BLaER1 treated with 17β-estradiol and CSF1 and Interleukin-3, amounts not matched to agents 10 nM and 100 nM (cell line): ENCODE measurements at regions not wholly inside any gene's neighbourhood (a gene's known extent, or its start where the extent isn't known, plus 50 kb on each side); places are given as distances from the start of the nearest gene placed in this dataset.

Source experiments
- H3K27ac ChIP-seq, 11 experiments: shearing (Covaris generic); formaldehyde crosslinking; 2 replicates each; pipeline ENCODE4 v1.8.1; 2022
- H3K27me3 ChIP-seq, 11 experiments: shearing (Covaris generic); formaldehyde crosslinking; 2 replicates each; pipeline ENCODE4 v1.8.1; 2022
- H3K36me3 ChIP-seq, 11 experiments: shearing (Covaris generic); formaldehyde crosslinking; 2 replicates each; pipeline ENCODE4 v1.8.1; 2022
- H3K4me1 ChIP-seq, 10 experiments: shearing (Covaris generic); formaldehyde crosslinking; 2 replicates each; pipeline ENCODE4 v1.8.1; 2022
- H3K4me2 ChIP-seq, 11 experiments: shearing (Covaris generic); formaldehyde crosslinking; 2 replicates each; pipeline ENCODE4 v1.8.1; 2022
- H3K4me3 ChIP-seq, 10 experiments: shearing (Covaris generic); formaldehyde crosslinking; 2 replicates each; pipeline ENCODE4 v1.8.1; 2022
- H3K9ac ChIP-seq, 11 experiments: shearing (Covaris generic); formaldehyde crosslinking; 2 replicates each; pipeline ENCODE4 v1.8.1; 2022
- H3K9me3 ChIP-seq, 11 experiments: shearing (Covaris generic); formaldehyde crosslinking; replicated peaks in 1 of 11; 2 replicates each; pipeline ENCODE4 v1.8.1; 2022
- H4K20me1 ChIP-seq, 11 experiments: shearing (Covaris generic); formaldehyde crosslinking; 2 replicates each; pipeline ENCODE4 v1.8.1; 2022
- Cebpa-rat ChIP-seq, 11 experiments: shearing (Covaris generic); IDR thresholded peaks; 2 replicates each; pipeline ENCODE4 v1.8.1; 2022

DNA sequence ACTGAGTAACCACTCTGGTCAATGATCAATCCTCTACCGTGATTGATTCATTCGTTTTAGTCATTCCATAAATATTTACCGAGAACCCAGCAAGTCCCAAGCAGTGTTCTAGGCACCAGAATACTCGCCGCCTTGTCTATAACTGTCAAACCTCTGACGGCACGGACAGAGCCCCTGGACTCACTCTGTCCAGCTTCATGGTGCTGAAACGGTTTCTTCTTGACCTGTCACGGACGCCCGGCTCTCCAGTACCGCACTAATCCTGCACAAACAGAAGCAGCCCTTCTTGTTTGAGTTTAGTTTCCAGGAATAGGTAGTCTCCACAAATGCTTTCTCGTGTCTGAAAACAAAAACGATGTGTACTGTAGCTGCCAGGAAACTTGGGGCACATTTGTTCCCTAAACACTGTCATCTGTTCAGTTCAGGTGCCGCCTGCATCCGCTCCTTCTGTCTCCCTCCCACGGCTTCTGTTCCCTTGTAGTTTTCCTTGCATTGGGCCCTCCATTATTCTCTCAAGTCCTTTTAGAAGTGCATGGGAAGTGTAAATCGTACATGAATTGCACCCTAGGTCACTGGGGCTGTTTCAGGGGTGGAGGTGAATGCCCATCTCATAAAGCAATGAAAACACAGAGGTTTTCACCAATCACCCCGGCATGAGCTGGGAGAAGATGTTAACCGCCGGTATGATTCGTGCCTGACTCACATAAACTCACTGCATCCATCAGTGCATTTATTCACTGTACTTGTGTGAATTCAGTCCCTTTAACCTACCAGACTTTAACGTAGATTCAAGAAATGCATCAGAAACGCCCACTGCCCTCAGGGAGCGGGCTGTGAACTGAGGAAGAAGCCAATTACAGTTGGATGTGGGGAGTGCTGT, 209.3 kb upstream of the CDH4 start:
- no peaks in the 10 kb centered on the region for H3K36me3 ChIP-seq

DNA sequence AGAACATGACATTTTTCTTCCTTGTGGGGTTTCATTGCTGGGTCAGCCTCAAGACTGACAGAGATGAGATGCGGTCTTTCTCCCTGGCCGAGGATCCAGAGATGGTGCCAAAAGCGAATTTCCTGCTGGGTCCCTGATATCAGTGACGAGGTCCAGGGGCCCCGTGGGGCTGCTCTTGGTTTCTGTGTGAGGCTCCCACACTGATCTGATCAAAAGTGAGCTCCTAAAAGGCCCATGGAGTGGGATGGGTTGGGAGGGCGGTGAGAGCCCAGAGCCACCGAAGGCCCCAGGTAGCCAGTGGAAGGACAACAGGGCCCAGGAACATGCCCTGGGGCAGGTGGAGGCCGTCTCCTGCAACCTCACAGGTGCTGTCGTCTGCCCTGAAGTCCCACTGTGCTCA, 208.4 kb upstream of the CDH4 start:
- no peaks in the 10 kb centered on the region for H3K27me3 ChIP-seq
- TF ChIP-seq Cebpa-rat (IDR thresholded peaks at IDR 0.05): no peak

More for the DNA sequence above, 209.3 kb upstream of the CDH4 start:
- Histone ChIP-seq H3K9ac (no peak overlapping the region), H3K9me3 (peaks cover 0 to 5% (median 1%) of the 10 kb centered on the region in 11 experiments; a peak in 9 of 22 replicates), H3K4me3 (no peak overlapping the region), H3K4me2 (no peak overlapping the region), H3K4me1 (0 out of 20 replicates have a peak, but pooled peaks cover 0 to 4% (median 0%) of the 10 kb centered on the region in 10 experiments), H3K27ac (no peak overlapping the region), H3K27me3 (no peaks in the 10 kb centered on the region), H4K20me1 (no peaks in the 10 kb centered on the region)
- no peak for TF ChIP-seq Cebpa-rat (IDR thresholded peaks at IDR 0.05)

DNA sequence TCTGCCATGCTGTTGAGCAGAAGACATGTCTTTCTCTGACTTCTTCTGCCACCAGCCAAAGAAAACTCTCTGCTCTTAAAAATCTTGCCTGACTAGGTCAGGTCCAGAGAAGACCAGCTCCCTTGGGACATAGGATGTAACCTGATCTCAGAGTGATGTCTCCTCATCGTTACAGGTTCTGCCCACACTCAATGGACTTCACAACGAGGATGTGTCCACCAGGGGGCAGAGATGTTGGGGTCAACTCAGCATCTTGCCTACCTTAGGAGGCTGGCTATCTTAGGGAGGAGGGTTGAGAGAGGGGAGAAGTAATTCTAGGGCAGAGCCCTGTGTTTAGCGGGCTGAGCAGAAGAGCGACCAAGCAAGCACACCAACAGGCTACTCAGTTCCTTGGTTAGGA, 207.6 kb upstream of the CDH4 start:
- TF ChIP-seq Cebpa-rat (IDR thresholded peaks at IDR 0.05): no peak
- no peak overlapping the region for H3K4me3 ChIP-seq
- H3K9me3 ChIP-seq: peaks cover 0 to 9% (median 6%) of the 10 kb centered on the region in 11 experiments; a peak in 5 of 22 replicates
- no peaks in the 10 kb centered on the region for H3K36me3 ChIP-seq
- H3K9ac ChIP-seq: no peak overlapping the region
- H3K27ac ChIP-seq: no peak overlapping the region
- no peak overlapping the region for H3K4me2 ChIP-seq
- H3K4me1 ChIP-seq: 0 out of 20 replicates have a peak, but pooled peaks cover 0 to 4% (median 0%) of the 10 kb centered on the region in 10 experiments
- no peaks in the 10 kb centered on the region for H3K27me3 ChIP-seq
- H4K20me1 ChIP-seq: no peaks in the 10 kb centered on the region

More for the DNA sequence above, 208.4 kb upstream of the CDH4 start:
- Histone ChIP-seq H3K4me2 (no peak overlapping the region), H3K4me3 (no peak overlapping the region), H4K20me1 (no peaks in the 10 kb centered on the region), H3K27ac (no peak overlapping the region), H3K9me3 (peaks cover 0 to 6% (median 5%) of the 10 kb centered on the region in 11 experiments; a peak in 5 of 22 replicates), H3K4me1 (0 out of 20 replicates have a peak, but pooled peaks cover 0 to 4% (median 0%) of the 10 kb centered on the region in 10 experiments), H3K9ac (no peak overlapping the region), H3K36me3 (no peaks in the 10 kb centered on the region)

DNA sequence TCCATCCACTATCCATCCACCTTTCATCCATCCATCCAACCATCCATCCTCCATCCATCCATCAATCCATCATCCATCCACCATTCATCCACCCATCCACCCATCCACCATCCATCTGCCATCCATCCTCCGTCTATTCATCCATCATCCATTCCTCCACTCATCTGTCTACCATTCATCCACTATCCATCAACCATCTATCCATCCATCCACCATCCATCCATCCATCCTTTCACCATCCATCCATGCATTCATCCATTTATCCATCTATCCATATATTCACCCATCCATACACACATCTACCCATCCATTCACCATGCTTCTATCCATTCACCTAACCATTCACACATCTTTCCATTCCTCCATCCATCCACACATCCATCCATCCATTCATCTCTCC, 207.0 kb upstream of the CDH4 start:
- no peak overlapping the region for H3K27ac ChIP-seq
- H3K4me2 ChIP-seq: no peak overlapping the region
- H3K9me3 ChIP-seq: peaks cover 0 to 9% (median 6%) of the 10 kb centered on the region in 11 experiments; a peak in 5 of 22 replicates
- H3K36me3 ChIP-seq: no peaks in the 10 kb centered on the region
- H4K20me1 ChIP-seq: no peaks in the 10 kb centered on the region
- H3K9ac ChIP-seq: no peak overlapping the region
- no peaks in the 10 kb centered on the region for H3K27me3 ChIP-seq
- H3K4me3 ChIP-seq: no peak overlapping the region
- H3K4me1 ChIP-seq: 0 out of 20 replicates have a peak, but pooled peaks cover 0 to 4% (median 0%) of the 10 kb centered on the region in 10 experiments
- no peak for TF ChIP-seq Cebpa-rat (IDR thresholded peaks at IDR 0.05)

DNA sequence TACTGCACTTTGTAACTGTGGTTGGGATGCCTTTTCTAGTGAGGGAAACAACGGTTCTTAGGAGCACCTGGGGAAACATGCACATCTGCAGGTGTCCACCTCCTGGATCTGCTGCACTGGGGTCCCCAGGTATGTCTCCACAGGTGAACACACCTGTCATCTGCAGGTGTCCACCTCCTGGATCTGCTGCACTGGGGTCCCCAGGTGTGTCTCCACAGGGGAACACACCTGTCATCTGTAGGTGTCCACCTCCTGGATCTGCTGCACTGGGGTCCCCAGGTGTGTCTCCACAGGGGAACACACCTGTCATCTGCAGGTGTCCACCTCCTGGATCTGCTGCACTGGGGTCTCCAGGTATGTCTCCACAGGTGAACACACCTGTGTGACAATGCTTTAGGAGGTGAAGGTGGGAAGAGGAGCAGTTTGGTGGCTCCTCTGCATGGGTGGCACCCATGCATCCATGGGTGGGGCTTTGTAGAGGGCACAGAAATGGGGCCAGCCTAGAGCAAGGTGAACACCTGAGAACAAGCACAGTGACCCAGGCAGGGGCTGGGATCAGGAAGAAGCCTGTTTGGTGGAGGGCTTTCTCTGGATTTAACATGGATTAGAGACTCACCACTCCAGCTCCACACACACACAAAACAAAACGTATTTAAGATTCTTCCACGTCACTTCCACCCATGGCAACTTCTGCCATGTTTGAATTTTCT, 206.0 kb upstream of the CDH4 start:
- H3K9ac ChIP-seq: no peak overlapping the region
- TF ChIP-seq Cebpa-rat (IDR thresholded peaks at IDR 0.05): no peak
- H3K27ac ChIP-seq: no peak overlapping the region
- H4K20me1 ChIP-seq: no peaks in the 10 kb centered on the region
- no peak overlapping the region for H3K4me2 ChIP-seq
- H3K36me3 ChIP-seq: no peaks in the 10 kb centered on the region
- no peaks in the 10 kb centered on the region for H3K27me3 ChIP-seq
- H3K9me3 ChIP-seq: peaks cover 0 to 9% (median 6%) of the 10 kb centered on the region in 11 experiments; a peak in 5 of 22 replicates
- H3K4me3 ChIP-seq: no peak overlapping the region
- 0 out of 20 replicates have a peak, but pooled peaks cover 0 to 4% (median 0%) of the 10 kb centered on the region in 10 experiments for H3K4me1 ChIP-seq

DNA sequence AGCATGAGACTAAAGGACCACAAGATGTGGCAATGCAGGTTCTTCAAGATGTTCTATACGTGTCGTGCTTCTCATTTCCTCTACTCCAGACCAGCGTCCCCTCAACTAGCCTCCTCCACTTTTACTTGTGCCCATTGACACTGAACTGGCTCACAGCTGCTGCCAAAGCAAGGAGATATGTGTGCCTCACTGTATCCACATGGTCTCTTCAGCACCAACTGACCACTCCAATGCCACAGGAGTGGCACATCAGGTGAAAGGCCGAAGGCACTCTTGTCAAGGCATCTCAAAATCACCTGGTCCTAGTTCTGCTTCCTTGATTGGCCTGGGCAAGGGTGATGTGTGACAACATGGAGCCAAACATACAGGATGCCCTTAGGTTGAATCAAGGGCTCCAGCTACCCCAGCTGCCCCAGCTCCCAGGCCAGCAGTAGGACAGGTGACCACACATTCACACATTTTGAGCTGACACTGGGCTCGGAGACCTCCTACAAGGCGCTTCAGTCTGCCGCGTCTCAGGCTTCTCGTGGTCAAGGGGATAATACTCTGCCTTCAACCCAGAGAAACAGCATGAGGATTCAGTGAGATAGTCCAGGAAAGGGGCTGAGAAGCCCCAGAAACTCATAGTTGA, 205.2 kb upstream of the CDH4 start:
- H3K4me3 ChIP-seq: no peak overlapping the region
- H3K36me3 ChIP-seq: no peaks in the 10 kb centered on the region
- no peak overlapping the region for H3K4me2 ChIP-seq
- H3K4me1 ChIP-seq: peaks cover 0 to 5% (median 0%) of the 10 kb centered on the region in 10 experiments; a peak in 7 of 20 replicates
- H3K27ac ChIP-seq: no peak overlapping the region
- H3K9me3 ChIP-seq: peaks cover 0 to 9% (median 6%) of the 10 kb centered on the region in 11 experiments; a peak in 5 of 22 replicates
- no peak for TF ChIP-seq Cebpa-rat (IDR thresholded peaks at IDR 0.05)
- H3K9ac ChIP-seq: no peak overlapping the region
- no peaks in the 10 kb centered on the region for H4K20me1 ChIP-seq
- no peaks in the 10 kb centered on the region for H3K27me3 ChIP-seq

DNA sequence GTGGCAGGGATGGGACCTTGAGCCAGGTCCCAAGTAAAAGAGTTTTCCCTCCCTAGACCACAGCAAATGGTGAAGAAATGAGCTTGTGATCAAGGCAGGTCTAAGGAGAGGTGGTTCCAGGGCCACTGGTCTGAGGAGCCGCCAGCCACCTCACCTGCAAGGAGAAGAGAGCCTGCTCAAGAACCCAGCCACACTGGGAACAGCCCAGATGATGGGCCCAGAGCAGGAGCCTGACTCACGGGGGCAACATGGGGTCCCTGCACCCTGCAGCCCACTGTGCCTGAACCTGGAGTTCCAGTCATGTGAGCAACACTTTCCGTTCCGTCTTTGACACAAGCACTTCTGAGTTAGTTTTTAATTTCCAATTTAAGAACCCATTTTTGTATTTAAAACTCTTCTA, 204.5 kb upstream of the CDH4 start:
- TF ChIP-seq Cebpa-rat (IDR thresholded peaks at IDR 0.05): no peak
- H3K36me3 ChIP-seq: no peaks in the 10 kb centered on the region
- no peaks in the 10 kb centered on the region for H4K20me1 ChIP-seq

DNA sequence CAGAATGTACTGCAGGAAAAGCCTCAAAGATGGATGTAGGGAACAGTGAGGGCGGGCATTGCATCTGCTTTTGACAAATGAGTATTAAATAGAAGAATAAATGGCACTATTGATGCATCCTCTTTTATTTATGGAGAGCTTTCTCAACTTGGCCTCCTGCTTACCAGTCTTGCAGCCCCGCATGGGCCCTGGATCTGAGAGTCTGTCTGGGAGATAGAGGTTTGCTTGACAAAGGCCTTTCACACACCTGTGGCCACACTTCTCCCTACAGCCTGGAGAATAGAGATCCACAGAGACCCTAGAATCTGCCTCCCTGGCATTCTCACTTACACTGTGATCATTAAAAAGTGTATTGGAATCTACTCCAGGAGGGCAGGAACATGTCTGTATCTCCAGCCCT, 203.8 kb upstream of the CDH4 start:
- no peak overlapping the region for H3K27ac ChIP-seq
- no peaks in the 10 kb centered on the region for H3K27me3 ChIP-seq
- no peak overlapping the region for H3K9ac ChIP-seq
- peaks cover 0 to 9% (median 6%) of the 10 kb centered on the region in 11 experiments; a peak in 5 of 22 replicates for H3K9me3 ChIP-seq
- no peak for TF ChIP-seq Cebpa-rat (IDR thresholded peaks at IDR 0.05)
- no peaks in the 10 kb centered on the region for H3K36me3 ChIP-seq
- peaks cover 0 to 14% (median 2%) of the 10 kb centered on the region in 10 experiments; a peak in 9 of 20 replicates for H3K4me1 ChIP-seq
- H4K20me1 ChIP-seq: no peaks in the 10 kb centered on the region
- H3K4me2 ChIP-seq: no peak overlapping the region
- no peak overlapping the region for H3K4me3 ChIP-seq

More for the DNA sequence above, 204.5 kb upstream of the CDH4 start:
- Histone ChIP-seq H3K27me3 (no peaks in the 10 kb centered on the region), H3K9me3 (peaks cover 0 to 9% (median 6%) of the 10 kb centered on the region in 11 experiments; a peak in 5 of 22 replicates), H3K4me1 (peaks cover 0 to 10% (median 0%) of the 10 kb centered on the region in 10 experiments; a peak in 7 of 20 replicates), H3K4me2 (no peak overlapping the region), H3K9ac (no peak overlapping the region), H3K27ac (no peak overlapping the region), H3K4me3 (no peak overlapping the region)
